ENCODE measurements at regions not wholly inside any gene's neighbourhood (a gene's known extent, or its start where the extent isn't known, plus 50 kb on each side); places are given as distances from the start of the nearest gene placed in this dataset.

- no peak for DNase-seq
These were observed 58.1 kb upstream of the CALM2 start for GRCh38 chr2:47234456-47234855.

- no peak for DNase-seq
These were observed 56.6 kb upstream of the CALM2 start for GRCh38 chr2:47232738-47233415.

- no peak for DNase-seq
These were observed 54.1 kb upstream of the CALM2 start for GRCh38 chr2:47230418-47230817.

GRCh38 chr2:47227532-47228279, 51.4 kb upstream of the CALM2 start:
- DNase-seq = no peak

- no peak for DNase-seq
These were observed 50.6 kb upstream of the CALM2 start for GRCh38 chr2:47226923-47227220.

- no peak for DNase-seq
These were observed 50.0 kb upstream of the CALM2 start for GRCh38 chr2:47226132-47226922.

Measured in CD4-positive, alpha-beta T cell treated with Interleukin-10 for 1 hour (primary cell).